H9 (cell line): ENCODE measurements at regions not wholly inside any gene's neighbourhood (a gene's known extent, or its start where the extent isn't known, plus 50 kb on each side); places are given as distances from the start of the nearest gene placed in this dataset.

ENCODE experiments used
- DNase-seq: peaks from one replicate; pipeline ENCODE4 v3.0.0-alpha.2; 2017
- H2AFZ ChIP-seq: one replicate; pipeline ENCODE4 v1.6.1; 2013; ENCODE audit warnings: mild to moderate bottlenecking, low read length, control low read depth, moderate library complexity
- H2AK5ac ChIP-seq: 2 replicates; pipeline ENCODE4 v1.6.1; 2013; ENCODE audit warnings: low read length, control low read depth, mixed read lengths; ENCODE audit not compliant: insufficient read length
- H2BK120ac ChIP-seq: one replicate; pipeline ENCODE4 v1.6.1; 2013; ENCODE audit warnings: low read depth, mild to moderate bottlenecking, low read length, control low read depth, inconsistent platforms; ENCODE audit not compliant: poor library complexity, severe bottlenecking
- H2BK12ac ChIP-seq: 2 replicates; pipeline ENCODE4 v1.6.1; 2013; ENCODE audit warnings: low read length, control low read depth, mixed read lengths, low read depth; ENCODE audit not compliant: insufficient read length
- H2BK15ac ChIP-seq: 2 replicates; pipeline ENCODE4 v1.6.1; 2013; ENCODE audit warnings: low read depth, low read length, control low read depth
- H2BK20ac ChIP-seq: one replicate; pipeline ENCODE4 v1.6.1; 2013; ENCODE audit warnings: low read depth, mild to moderate bottlenecking, low read length, control low read depth, inconsistent platforms; ENCODE audit not compliant: poor library complexity, severe bottlenecking
- H2BK5ac ChIP-seq: 2 replicates; pipeline ENCODE4 v1.6.1; 2013; ENCODE audit warnings: low read length, control low read depth, mixed read lengths; ENCODE audit not compliant: insufficient read length
- H3K14ac ChIP-seq: 2 replicates; pipeline ENCODE4 v1.6.1; 2013; ENCODE audit warnings: low read length, control low read depth; ENCODE audit not compliant: insufficient read depth
- H3K18ac ChIP-seq: 2 replicates; pipeline ENCODE4 v1.6.1; 2013; ENCODE audit warnings: low read depth, mild to moderate bottlenecking, mixed read lengths, low read length, control low read depth; ENCODE audit not compliant: insufficient read length
- H3K23ac ChIP-seq: 2 replicates; pipeline ENCODE4 v1.6.1; 2013; ENCODE audit warnings: low read length, control low read depth, mixed read lengths, low read depth; ENCODE audit not compliant: insufficient read length
- H3K23me2 ChIP-seq: 2 replicates; pipeline ENCODE4 v1.6.1; 2013; ENCODE audit warnings: low read depth, mild to moderate bottlenecking, mixed read lengths, low read length, control low read depth; ENCODE audit not compliant: insufficient read length, poor library complexity, severe bottlenecking
- H3K27ac ChIP-seq: 2 replicates; pipeline ENCODE4 v1.5.1; 2013; ENCODE audit warnings: low read length, control low read depth, mixed read lengths, low read depth; ENCODE audit not compliant: insufficient read length
- H3K27me3 ChIP-seq: 2 replicates; pipeline ENCODE4 v1.6.1; 2013; ENCODE audit warnings: low read length, control low read depth, inconsistent platforms; ENCODE audit not compliant: insufficient read depth
- H3K4ac ChIP-seq: 2 replicates; pipeline ENCODE4 v1.6.1; 2013; ENCODE audit warnings: low read depth, mild to moderate bottlenecking, control low read depth, inconsistent platforms, low read length, moderate library complexity
- H3K4me1 ChIP-seq: 2 replicates; pipeline ENCODE4 v1.6.1; 2013; ENCODE audit warnings: low read length, control low read depth, inconsistent platforms; ENCODE audit not compliant: insufficient read depth
- H3K4me2 ChIP-seq: 2 replicates; pipeline ENCODE4 v1.6.1; 2013; ENCODE audit warnings: low read length, control low read depth, mixed read lengths; ENCODE audit not compliant: insufficient read length, insufficient read depth
- H3K56ac ChIP-seq: 2 replicates; pipeline ENCODE4 v1.6.1; 2013; ENCODE audit warnings: low read depth, mild to moderate bottlenecking, mixed read lengths, low read length, control low read depth; ENCODE audit not compliant: insufficient read length
- H3K79me1 ChIP-seq: 2 replicates; pipeline ENCODE4 v1.6.1; 2013; ENCODE audit warnings: low read depth, mild to moderate bottlenecking, moderate library complexity, low read length, control low read depth, inconsistent platforms; ENCODE audit not compliant: insufficient read depth, poor library complexity, severe bottlenecking
- H3K79me2 ChIP-seq: 2 replicates; pipeline ENCODE4 v1.6.1; 2013; ENCODE audit warnings: low read length, control low read depth, inconsistent platforms; ENCODE audit not compliant: insufficient read depth
- H3K9ac ChIP-seq: 2 replicates; pipeline ENCODE4 v1.6.1; 2013; ENCODE audit warnings: low read length, control low read depth, mixed read lengths; ENCODE audit not compliant: insufficient read length; ENCODE audit errors: extremely low read depth
- H3K9me3 ChIP-seq: one replicate; pipeline ENCODE4 v1.6.1; 2013; ENCODE audit warnings: low read depth, low read length, inconsistent platforms; ENCODE audit not compliant: control insufficient read depth
- H3T11ph ChIP-seq: one replicate; pipeline ENCODE4 v1.6.1; 2013; ENCODE audit warnings: mild to moderate bottlenecking, low read length, control low read depth, inconsistent platforms
- H4K20me1 ChIP-seq: one replicate; pipeline ENCODE4 v1.6.1; 2013; ENCODE audit not compliant: control insufficient read depth, insufficient read length, insufficient read depth
- H4K5ac ChIP-seq: 2 replicates; pipeline ENCODE4 v1.6.1; 2013; ENCODE audit warnings: low read depth, mild to moderate bottlenecking, mixed read lengths, low read length, control low read depth; ENCODE audit not compliant: insufficient read length
- H4K8ac ChIP-seq: replicated peaks from 2 replicates; pipeline ENCODE4 v1.6.1; 2013; ENCODE audit warnings: low read length, control low read depth, mixed read lengths, low read depth; ENCODE audit not compliant: insufficient read length
- H4K91ac ChIP-seq: 2 replicates; pipeline ENCODE4 v1.6.1; 2013; ENCODE audit warnings: low read depth, mild to moderate bottlenecking, moderate library complexity, mixed read lengths, low read length, control low read depth; ENCODE audit not compliant: insufficient read length
- H3K27ac Mint-ChIP-seq, 3 experiments: 2 replicates in 2 of 3; 3 replicates in 1 of 3; pipeline ENCODE4 v1.8.0; 2020 to 2021; ENCODE audit warnings: mixed read lengths in 3 of 3, mild to moderate bottlenecking in 1 of 3, moderate library complexity in 1 of 3
- H3K27me3 Mint-ChIP-seq: 2 replicates; pipeline ENCODE4 v1.8.0; 2021; ENCODE audit warnings: low read depth, mild to moderate bottlenecking, moderate library complexity, mixed read lengths
- H3K36me3 Mint-ChIP-seq, 3 experiments: 2 replicates in 2 of 3; 3 replicates in 1 of 3; pipeline ENCODE4 v1.8.0; 2020 to 2021; ENCODE audit warnings: low read depth in 3 of 3, mixed read lengths in 3 of 3; ENCODE audit not compliant: insufficient read depth in 1 of 3
- H3K4me1 Mint-ChIP-seq, 2 experiments: 2 replicates each; pipeline ENCODE4 v1.8.0; 2020; ENCODE audit warnings: mixed read lengths in 2 of 2
- H3K4me3 Mint-ChIP-seq, 2 experiments: 2 replicates in 1 of 2; 3 replicates in 1 of 2; pipeline ENCODE4 v1.8.0; 2020 to 2021; ENCODE audit warnings: mild to moderate bottlenecking in 2 of 2, mixed read lengths in 2 of 2, moderate library complexity in 1 of 2
- H3K9me3 Mint-ChIP-seq, 2 experiments: 2 replicates in 1 of 2; 3 replicates in 1 of 2; pipeline ENCODE4 v1.8.0; 2020; ENCODE audit warnings: mild to moderate bottlenecking in 2 of 2, mixed read lengths in 2 of 2, moderate library complexity in 1 of 2
- WGBS: extraction: QIAGEN DNeasy Blood & Tissue Kit; methylation state at CpG from one replicate; pipeline ENCODE4 v1.1.7; 2013; ENCODE audit warnings: missing lambda C conversion rate, low lambda C conversion rate, mixed read lengths; ENCODE audit not compliant: insufficient read length; ENCODE audit errors: extremely low coverage; 5-methylcytosine and 5-hydroxymethylcytosine counted together
- TF ChIP-seq, protein P1 (sequence below): fragments of 200-600 bp; sonication (generic); conservative IDR thresholded peaks from 3 replicates; pipeline ENCODE4 v1.8.0; 2021; ENCODE audit warnings: antibody characterized with exemption, mild to moderate bottlenecking

GRCh38 chr14:61132336-61132735 is 148.8 kb downstream of the TMEM30B start:
- Histone ChIP-seq H2AK5ac (no peak overlapping the region), H3K27ac (no peak overlapping the region), H2AFZ (no peak overlapping the region), H3K9ac (no peak overlapping the region), H3T11ph (no peak overlapping the region), H4K91ac (no peak overlapping the region), H3K4ac (no peak overlapping the region), H2BK5ac (no peak overlapping the region), H3K4me2 (no peak overlapping the region), H2BK20ac (no peak overlapping the region), H3K79me2 (no peaks in the 10 kb centered on the region), H3K14ac (no peak overlapping the region), H4K8ac (no peak overlapping the region), H2BK15ac (no peak overlapping the region), H3K18ac (no peak overlapping the region), H4K5ac (no peak overlapping the region), H3K23ac (no peak overlapping the region), H4K20me1 (no peaks in the 10 kb centered on the region), H3K56ac (no peak overlapping the region), H3K27me3 (no peaks in the 10 kb centered on the region), H3K23me2 (no peaks in the 10 kb centered on the region), H2BK12ac (no peak overlapping the region), H3K79me1 (no peaks in the 10 kb centered on the region), H3K9me3 (no peaks in the 10 kb centered on the region), H2BK120ac (no peak overlapping the region), H3K4me1 (no peaks in the 10 kb centered on the region)
- peaks cover 7 to 25% (median 17%) of the 10 kb centered on the region in 3 experiments for H3K36me3 Mint-ChIP-seq
- no peak overlapping the region for H3K27ac Mint-ChIP-seq
- H3K9me3 Mint-ChIP-seq = peaks cover 24 to 28% of the 10 kb centered on the region in 2 experiments
- no peak for DNase-seq
- no CpG with 5 or more reads among the region's 3 CpGs for WGBS
- no peak overlapping the region for H3K4me3 Mint-ChIP-seq
- H3K27me3 Mint-ChIP-seq = peaks cover 4% of the 10 kb centered on the region
- TF ChIP-seq, protein P1, sequence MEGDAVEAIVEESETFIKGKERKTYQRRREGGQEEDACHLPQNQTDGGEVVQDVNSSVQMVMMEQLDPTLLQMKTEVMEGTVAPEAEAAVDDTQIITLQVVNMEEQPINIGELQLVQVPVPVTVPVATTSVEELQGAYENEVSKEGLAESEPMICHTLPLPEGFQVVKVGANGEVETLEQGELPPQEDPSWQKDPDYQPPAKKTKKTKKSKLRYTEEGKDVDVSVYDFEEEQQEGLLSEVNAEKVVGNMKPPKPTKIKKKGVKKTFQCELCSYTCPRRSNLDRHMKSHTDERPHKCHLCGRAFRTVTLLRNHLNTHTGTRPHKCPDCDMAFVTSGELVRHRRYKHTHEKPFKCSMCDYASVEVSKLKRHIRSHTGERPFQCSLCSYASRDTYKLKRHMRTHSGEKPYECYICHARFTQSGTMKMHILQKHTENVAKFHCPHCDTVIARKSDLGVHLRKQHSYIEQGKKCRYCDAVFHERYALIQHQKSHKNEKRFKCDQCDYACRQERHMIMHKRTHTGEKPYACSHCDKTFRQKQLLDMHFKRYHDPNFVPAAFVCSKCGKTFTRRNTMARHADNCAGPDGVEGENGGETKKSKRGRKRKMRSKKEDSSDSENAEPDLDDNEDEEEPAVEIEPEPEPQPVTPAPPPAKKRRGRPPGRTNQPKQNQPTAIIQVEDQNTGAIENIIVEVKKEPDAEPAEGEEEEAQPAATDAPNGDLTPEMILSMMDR = no peak
- H3K4me1 Mint-ChIP-seq = peaks cover 22 to 23% of the 10 kb centered on the region in 2 experiments
